Umbilical cord (tissue), 1 donor: ENCODE measurements at regions not wholly inside any gene's neighbourhood (a gene's known extent, or its start where the extent isn't known, plus 50 kb on each side); places are given as distances from the start of the nearest gene placed in this dataset.
"Not testable (repeated sequence)": the region's sequence is repeated elsewhere in the genome, so short reads cannot be mapped to it uniquely, and the experiment has no call there.

Source experiments
- DNase-seq: peaks from one replicate; pipeline ENCODE4 v3.0.0-alpha.2; 2015; ENCODE audit warnings: low spot score

DNA sequence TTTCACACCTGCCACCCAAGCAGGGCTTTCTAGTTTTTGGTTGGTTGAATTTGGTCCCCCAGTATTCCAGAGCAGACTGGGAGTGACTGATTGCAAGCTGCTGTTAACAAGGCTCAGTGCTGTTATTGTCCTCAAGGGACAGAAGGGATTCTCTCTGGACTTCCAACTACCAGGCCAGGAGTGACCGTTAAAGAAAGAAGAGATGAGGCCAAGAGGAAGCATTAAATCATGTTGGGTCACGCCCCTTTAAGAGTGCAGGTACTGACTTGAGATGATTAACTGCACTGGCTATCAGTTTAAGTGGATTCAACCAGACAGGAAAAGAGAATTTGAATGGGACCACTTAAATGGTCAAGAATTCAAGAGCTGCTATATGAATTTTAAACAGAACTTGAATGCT is 220.8 kb upstream of the PCSK5 start:
- no peak for DNase-seq

DNA sequence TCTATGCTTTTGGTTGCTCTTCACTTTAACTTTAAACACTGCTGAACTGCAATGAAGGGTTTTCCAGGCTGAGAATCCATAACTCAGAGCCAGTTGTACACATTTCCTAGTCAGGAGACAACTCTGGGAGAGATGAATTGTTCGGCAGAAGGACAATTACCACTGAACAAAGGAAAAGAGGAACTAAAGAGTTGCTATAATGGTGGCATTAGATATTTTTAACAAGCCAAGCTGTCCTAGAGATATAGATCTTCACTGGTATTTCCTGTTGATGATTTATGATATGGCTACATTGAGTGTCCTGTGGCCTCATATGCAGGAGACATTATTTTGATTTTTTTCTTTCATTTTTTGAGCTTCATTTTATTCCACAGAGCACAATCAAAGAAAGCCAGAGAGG is 219.1 kb upstream of the PCSK5 start:
- no peak for DNase-seq

DNA sequence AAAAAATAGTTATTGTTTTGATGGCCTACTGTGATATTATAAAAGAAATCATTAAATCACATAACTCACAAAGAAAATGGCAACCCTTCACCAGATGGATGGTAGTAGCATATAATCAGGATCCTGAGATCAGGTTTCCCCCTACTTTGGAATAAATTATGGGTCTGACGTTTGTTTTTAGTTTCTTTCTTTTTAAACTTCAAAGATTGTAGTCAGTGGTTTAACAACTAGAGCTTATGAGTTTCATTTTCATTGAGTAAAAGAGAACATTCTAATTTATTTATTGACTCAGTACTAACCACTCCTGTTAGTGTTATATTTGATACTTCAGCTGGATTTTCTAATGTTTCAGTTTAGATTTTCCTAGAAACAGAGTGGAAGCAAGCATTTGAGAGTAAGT is 218.0 kb upstream of the PCSK5 start:
- no peak for DNase-seq

DNA sequence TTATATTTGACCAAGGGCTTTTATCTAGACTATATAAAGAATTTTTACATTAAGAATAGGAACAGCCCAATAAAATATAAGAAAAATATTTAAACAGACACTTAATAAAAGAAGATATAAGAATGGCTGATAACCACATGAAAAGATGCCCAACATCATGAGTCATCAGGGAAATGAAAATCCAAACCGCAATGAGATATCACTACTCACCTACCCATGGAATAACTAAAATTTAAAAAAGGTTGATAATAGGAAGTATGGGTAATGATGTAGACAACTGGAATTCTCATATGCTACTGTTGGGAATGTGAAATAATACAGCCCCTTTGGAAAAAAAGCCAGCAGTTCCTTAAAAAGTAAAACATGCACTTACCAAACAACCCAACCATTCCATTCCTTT is 206.9 kb upstream of the PCSK5 start:
- DNase-seq, result no peak

DNA sequence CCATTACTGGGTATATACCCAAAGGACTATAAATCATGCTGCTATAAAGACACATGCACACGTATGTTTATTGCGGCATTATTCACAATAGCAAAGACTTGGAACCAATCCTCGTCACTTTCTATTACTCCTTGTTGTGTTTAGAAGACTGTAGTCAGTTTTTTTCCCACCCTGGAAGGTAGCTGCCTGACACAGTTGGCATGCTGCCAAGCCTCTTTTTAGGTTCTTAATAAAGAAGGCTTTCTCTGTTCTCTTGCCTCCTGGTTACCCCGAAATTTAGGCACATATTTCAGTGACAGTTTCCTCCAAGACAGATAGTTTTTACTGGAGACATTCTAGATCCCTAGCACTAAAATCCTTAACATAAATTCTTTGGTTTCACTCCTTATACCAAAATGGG is 205.4 kb upstream of the PCSK5 start:
- no peak for DNase-seq

DNA sequence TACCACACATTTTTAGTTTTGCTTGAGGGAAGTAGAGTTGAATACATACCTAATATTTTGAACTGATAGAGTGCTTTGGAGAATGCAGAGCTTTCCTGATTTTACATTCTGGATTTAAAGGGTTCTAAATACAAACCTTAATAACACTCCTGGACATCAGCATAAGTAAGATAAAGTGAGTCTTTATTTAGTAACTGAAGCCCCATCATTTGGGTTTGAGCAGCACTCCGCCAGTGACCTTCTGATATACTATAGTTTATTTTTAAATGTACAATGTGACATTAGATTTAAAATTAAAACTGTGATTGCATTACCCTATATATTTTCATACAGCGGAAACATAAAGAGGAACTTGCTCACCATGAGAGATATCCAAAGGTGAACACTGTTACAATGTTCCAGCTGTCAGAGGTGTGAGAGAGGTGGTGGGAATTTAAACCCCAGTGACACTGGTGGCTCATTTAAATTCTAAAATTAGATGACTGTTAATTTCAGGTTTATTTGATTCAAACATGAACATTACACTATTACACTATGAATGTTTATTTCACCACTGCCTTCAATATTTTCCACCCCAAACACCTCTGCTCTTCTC is 203.0 kb upstream of the PCSK5 start:
- DNase-seq, result no peak

DNA sequence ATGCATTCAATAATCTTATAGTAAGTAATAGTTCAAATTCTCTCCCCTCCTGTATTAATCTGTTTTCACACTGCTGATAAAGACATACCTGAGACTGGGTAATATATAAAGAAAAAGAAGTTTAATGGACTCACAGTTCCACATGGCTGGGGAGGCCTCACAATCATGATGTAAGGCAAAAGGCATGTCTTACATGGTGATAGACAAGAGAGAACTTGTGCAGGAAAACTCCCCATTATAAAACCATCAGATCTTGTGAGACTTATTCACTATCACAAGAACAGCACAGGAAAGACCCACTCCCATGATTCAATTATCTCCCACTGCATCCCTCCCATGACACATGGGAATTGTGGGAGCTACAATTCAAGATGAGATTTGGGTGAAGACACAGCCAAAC is 199.9 kb upstream of the PCSK5 start:
- DNase-seq, result not testable (repeated sequence)

DNA sequence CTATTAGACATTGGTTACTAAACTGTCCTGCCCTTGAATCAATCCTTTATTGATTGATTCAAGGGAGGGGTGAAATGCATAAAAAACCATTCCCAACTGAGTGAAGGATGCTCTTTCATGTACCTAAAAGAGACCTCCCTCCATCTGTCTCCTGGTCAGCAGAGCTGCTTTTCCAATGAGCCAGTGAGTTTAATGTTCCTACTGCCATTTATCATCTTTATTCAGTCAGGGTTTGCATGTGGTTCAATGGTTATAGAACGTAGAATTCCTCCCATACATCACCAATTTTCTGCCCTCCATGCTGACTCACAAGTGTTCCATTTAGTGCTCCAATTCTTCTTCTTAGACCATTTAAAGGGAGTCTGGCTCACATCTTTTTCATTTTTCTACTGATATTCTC is 199.1 kb upstream of the PCSK5 start:
- DNase-seq, result no peak

DNA sequence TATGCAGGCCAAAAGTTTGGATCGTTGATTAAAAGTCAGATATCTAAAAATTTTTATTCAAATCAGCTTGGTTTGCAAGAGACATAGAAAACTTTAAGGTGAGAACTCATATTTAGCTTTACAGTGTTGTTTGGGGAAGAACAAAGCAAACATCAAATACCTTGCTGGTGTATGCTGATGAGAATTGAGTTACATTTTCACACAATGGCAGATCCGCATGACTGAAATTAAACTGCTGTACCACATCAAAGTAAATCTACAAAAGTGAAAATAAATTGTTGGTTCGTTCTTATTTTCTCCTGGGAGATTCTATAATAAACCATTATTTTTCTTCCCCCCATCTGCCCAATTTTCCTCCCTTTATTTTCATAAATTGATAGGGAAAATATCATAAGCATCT is 198.2 kb upstream of the PCSK5 start:
- DNase-seq, result no peak

DNA sequence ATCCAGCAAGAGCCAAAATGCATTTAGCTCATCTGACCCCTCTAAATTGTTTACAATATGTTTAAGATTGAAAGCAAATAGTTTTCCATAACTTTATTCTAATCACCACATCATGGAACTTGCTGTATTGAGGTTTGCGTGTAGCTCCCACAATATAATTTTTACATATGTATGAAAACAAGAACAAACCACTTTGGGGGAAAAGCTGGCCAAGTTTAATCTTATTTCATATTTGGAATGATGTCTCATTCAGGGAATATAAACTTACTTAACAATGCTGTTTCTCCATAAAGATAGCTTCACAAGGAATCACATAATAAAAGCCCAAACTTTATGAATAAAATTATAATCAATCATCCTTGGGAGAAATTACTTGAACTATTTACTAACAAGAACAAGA is 194.6 kb upstream of the PCSK5 start:
- no peak for DNase-seq

DNA sequence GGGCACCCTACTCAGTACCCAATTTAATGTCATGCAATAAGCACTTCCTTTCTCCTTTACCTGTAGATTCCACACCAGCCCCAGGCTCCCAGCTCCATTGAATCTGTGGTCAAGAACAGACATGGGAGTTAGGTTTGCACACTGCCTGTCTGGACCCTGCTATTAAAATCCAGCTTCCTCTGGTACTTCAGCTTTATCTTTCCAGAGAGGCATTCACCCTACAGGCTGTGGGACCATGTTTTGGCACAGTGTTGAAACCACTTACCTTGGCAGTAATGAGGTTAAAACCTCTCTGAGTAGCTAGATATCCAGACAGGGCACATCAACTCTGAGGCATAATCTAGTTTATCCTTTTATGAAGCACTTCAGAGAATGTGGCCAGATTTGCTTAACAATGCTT is 191.5 kb upstream of the PCSK5 start:
- DNase-seq, result peak; percentile 3

DNA sequence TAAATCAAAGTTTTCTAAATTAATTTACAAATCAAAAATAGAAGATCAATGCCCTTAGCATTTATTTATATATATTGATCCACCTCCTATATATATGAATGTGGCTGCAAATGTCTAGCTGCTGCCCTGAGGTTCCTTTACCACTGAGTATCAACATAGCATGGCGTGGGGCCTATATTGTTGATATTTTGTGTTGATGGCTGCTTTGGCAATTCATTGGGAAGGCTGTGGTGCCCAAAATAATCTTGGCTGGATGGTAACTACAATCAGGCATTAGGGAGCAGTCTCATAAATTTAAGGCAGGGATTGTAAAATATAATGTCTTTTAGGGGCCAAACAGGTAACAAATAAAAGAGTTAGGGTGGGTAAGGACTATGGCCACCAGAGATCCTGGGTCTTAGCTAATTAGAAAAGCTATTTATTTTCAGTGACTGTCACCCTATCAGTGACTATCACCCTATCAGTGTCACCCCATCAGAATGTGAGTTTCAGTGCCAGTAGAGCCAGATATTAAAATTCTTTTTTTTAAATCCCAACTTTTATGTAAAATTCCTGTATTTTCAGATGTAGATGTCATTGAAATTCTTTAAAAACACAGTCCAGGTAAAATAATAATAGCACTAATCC is 190.7 kb upstream of the PCSK5 start:
- DNase-seq, result no peak

DNA sequence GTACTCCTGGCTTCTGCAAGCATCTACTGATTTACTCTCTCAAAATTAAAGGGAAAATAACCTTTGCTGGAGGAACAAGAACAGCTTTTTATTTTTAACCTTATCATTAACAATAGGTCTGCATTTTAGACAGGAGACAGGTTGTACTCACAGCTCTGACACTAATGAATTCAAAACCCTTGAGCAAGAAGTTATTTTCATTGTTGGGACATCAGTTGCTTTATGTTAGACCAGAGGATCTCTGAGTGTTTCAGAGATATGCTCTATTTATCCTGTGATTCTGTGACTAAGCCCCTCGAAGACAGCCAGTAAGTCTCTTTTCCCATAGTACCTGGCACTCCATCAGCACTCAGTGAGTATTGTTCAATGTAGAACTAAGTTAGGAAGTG is 190.2 kb upstream of the PCSK5 start:
- DNase-seq, result no peak

DNA sequence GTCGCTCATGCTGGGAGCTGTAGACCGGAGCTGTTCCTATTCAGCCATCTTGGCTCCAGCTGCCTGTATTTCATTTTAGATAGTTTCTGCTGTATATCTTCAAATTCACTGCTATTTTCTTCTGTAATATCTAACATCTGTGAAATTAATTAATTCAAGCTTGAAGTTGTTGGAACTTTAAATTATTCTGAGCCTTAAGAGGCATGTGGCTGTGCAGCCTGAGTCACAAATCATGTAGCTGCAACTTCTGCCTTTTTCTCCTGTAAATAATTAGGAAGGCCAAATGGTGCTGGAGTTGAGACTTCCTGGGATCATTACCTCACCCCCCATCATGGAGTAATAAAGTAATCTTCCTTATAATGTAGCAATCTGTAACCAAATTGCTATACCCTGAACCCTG is 183.3 kb upstream of the PCSK5 start:
- no peak for DNase-seq

DNA sequence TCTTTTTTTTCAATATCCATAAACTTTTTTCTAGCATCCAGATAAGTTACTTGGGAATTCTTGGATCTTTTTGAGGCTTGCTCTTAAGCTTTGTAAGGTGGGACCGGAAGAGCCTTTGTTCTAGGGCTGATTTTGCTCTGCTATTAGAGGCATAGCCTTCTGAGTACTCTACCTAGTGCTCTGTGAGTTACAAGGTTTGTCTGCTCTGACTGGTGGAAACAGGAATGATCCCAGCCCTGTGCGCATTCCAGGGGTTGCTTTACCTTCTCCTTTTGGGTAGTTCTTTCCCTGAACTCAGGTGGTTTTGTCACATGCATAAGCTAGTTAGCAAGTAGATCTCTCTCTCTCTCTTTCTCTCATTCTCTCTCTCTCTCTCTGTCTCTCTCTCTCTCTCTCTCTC is 180.8 kb upstream of the PCSK5 start:
- no peak for DNase-seq

DNA sequence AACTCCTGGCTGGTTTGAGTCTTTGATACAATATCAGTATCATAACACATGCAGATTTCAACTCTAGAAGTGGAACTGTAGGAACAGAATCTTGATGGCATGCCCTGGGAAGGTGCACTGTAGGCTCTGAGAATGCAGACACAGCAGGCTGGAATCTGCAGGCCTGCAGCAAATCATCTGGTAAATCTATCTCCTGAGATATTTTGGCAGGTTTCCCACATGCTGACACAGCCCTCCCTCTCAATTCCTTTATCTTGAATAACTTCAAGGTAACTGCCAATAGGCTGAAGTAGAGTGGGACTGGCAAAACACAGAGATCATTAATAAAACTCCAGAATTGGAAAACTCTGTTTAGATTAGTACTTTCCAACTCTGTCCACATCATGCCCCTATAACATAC is 177.8 kb upstream of the PCSK5 start:
- peak; percentile 31 for DNase-seq

DNA sequence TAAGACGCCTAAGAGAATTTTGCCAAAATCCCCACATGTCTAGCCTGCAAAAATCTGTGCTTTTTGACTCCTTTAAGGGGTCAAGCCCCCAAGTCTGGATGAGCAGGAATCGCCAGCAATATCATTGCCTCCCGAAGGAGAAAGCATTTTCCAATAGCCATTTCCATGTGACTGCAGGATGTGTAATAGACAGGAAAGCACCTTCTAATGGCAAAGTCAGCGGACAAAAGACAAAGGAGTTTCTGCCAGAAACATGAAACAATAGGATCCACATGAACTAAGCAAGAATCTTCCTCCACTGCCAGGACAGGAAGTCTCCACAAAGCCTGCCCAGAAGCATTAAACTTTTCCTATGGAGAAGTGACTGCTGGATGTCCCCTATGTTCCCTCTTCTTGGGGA is 177.1 kb upstream of the PCSK5 start:
- DNase-seq, result no peak

DNA sequence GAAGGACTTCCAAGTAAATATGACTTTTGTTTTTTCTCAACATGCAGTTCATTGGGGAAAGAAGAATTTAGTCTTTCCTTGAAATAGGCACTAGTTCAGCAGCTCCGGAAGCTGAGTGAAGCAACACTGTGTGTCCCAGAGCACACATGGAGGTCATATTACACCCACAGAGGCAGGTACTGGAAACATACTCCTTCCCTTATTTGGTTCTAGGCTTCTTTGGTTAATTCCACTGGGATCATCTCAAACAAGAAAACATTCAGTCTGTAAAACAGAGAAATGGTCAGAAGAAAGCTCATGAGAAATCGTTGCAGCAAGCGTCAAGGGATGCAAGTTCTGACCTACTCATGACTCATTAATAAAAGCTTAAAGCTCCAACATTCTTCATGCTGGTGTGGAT is 175.1 kb upstream of the PCSK5 start:
- DNase-seq, result no peak

DNA sequence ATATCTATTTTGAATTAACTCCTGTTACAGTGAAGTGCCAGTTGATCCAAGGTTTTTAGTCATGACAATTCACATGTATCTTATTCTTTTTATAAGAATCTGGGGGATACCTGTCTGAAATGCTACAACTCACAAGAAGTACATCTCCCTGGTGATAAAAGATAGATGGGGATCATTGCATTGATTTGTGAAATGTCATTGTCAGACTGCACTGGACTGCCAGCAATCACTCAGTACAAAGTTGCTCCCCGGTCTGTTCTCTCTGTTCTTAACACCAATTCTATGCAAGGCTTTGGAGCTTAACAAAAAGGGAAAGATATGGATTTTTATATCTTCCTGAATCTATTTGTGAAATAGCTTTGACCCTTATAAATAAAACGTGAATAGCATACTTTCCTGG is 171.8 kb upstream of the PCSK5 start:
- DNase-seq, result no peak

DNA sequence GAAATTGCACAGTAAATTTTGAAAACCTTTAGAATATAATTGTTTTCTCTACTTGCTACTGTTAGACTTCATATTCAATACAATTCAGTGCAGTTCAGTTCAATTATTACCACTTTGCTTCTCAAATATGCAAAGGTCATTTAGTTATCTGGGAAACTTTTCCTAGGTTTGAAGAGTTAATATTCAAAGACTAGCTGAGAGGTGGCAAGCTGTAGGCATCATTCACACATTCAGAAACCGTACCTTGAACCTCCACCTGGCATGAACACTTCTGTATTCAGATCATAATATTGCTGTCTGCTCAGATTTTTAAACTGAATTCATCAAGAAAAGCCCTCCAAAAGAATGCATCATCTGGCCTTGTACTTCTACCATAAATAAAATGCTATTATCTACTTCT is 162.1 kb upstream of the PCSK5 start:
- DNase-seq, result no peak

DNA sequence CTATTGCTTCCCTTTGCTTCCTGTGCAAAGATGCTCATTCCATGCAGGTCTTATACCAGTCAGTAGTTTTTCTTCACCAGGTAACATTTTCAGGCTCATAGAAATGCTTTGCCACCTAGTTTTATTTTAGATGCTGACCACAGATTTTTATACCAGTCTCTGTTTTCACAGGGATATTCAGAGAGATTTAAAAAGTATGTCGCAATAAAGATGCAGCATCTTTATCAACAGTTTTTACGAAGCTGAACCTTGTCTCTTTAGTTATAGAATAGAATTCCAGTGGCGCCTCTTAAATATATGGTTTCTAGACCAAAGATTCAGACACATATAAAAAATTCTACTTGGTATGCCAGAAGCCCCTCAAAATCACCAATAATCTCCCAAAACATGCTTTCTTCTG is 155.7 kb upstream of the PCSK5 start:
- no peak for DNase-seq

DNA sequence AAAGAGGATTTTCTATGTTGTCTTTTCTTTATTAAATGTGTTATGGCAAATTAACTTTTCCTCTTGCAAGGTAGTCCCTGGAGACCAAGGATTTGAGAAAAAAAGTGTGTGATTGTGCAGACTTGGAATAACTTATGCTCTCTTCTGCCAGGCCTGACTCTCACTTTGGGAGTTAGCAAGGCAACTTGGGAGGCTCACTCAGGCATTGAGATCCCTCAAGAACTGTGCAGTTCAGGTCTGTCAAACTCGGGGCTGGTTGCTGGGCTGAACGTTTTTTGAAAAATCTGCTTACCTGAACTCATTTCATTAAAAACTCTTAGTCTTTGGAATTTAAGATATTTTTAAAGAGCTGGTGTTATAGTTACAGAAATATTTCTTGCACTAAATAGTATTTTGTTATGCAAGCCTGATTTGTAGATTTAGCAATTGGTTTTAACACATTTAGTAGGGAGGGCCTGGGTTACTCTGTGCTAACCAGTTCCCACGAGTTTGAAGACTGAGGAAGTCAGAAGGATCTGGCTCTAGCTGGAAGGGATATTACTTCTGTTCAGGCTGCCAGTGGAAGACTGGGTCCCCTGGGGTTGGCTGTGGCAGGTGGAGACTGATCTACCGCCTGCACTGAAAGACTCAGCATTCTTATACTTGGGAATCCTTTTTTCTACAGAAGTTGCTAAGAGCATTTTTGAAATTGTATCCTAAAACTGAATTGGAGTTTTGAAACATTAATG is 150.4 kb upstream of the PCSK5 start:
- DNase-seq, result no peak

DNA sequence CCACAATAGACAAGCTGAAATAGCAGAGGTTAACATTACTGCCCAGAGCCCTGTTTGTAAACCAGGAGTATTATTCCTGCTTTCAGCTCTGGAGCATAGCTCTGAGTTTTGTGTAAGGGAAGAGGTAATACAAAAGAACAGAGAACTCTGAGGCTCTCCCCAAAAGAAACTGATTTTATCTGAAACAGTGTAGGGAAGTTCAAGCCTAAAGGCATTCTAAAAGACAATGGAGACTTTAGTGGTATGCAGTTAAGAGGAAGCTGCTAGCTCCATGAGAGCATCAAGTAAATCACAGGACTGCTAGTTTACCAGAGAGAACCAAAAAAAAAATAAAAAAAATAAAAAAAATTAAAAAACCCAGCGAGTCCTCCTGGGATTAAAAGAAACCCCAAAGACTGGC is 146.6 kb upstream of the PCSK5 start:
- DNase-seq, result no peak

DNA sequence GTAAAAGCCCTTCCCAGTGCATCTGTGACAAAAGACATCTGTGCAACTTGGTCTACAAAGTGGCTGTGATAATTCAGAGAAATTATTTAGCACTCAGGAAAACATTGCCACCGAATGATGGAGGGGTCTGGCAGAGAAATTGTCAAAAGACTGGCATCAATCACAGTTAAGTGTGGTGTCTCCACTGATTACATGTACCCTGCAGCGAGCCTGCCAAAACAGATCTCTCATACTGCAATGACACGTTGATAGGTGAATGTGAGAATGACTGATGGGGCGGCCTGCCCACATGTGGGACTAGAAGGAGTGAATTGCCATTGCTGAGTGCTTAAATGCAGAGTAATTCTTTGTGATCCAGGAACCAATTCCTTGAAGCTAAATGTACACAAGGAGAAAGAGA is 136.4 kb upstream of the PCSK5 start:
- no peak for DNase-seq
